ENCODE measurements at regions not wholly inside any gene's neighbourhood (a gene's known extent, or its start where the extent isn't known, plus 50 kb on each side); places are given as distances from the start of the nearest gene placed in this dataset.

- no peak for DNase-seq
These were observed 202.1 kb downstream of the BCL11B start for GRCh38 chr14:99069946-99070345.

- DNase-seq: no peak
These were observed 199.6 kb downstream of the BCL11B start for GRCh38 chr14:99072433-99072832.

- DNase-seq: no peak
These were observed 199.0 kb downstream of the BCL11B start for GRCh38 chr14:99072956-99073355.

- no peak for DNase-seq
These were observed 198.6 kb downstream of the BCL11B start for GRCh38 chr14:99073431-99073830.

DNA sequence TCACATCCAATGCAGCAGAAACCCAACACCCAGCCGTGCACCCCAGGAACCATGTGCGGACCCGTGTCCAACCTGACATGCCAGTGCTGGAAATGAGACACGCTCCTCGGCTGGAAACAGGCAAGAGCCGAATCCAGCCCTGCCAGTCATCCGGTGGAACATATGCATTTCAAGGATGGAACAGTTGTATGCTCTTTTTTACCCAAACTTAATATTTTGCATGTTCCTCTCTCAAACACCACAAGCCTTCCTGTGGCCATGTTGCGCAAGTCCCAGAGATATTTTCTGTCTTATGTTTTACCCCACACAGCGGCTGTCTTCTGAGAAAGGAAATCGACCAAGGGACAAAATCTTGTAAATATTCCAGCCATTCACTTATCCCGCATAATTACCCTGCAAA, 196.9 kb downstream of the BCL11B start:
- no peak for DNase-seq

DNA sequence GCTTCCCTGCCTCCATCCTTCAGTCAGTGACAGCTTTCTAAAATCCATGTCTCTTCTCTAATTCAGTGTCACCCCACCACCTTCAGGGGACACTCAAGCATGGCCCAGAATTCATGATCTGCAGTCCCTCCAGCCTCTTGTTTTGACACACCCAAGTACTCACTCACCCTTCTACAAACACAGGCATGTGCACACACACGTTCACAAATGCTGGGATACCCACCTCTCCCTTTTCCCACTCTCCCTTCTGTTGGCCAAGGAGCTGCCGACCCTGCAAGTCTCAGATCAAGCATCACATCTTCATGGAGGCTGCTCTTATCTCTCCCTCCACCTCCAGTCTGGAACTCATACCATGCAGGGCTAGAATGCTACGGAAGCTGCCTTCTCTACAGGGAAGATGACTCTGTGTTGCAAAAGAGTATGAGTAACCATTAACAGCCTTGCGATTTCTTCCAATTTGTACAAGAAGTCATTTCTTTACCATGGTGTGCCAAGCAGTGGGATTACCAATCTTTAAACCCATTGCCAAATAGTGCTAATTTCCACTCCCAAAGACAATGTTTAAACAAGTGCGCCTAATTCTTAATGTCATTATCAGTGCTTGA, 196.1 kb downstream of the BCL11B start:
- DNase-seq: no peak

DNA sequence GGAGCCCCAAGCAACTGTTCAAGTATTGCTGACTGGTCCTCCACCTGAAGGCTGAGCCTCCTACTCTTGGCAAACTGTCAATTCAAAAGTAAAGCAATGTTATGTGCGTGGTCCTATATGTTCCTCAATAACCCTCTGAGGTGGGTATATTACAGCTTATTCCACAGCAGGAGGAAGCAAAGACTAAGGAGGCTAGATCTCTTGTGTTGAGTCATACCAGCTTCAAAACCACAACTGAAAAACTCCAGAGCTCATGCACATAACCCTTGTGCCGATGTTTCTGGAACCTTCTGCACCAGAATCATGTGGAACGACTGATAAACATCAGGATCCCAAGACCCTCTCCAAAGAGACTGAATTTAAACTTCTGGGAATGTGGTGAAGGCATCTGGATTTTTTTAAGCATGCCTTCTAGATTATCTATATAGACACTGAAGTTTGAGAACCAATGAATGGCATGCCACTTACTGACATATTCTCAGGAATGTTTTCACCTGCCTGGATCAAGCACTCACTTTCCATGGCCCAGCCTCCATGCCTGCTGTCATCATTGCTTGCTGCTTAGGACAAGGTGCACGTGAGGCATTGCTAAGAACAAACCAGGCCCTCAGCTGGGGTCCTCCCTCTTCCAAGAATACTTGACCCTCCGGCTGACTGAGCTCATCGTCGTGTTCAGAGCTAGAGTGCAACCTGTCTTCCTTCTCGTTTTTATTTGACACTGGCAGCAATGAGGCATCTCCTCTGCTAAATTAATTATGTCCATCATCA, 194.7 kb downstream of the BCL11B start:
- DNase-seq: no peak

DNA sequence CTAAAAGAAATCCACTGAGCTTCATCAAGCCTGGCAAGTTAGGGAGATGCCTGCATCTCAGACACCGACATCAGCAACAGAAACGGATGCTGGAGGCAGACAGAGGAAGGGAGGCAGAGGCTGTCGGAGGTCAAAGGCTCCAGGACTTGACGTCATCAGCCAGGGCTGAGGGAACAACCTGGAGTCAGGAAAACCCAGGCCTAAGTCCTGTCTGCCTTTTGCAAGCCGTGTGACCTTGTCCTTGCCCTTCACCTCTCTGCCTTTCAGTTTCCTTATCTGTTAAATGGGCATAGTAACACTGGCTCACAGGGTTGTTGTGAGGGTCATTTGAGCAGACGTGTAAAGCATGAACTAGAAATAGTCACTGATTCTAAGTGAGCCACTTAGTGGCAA, 194.2 kb downstream of the BCL11B start:
- DNase-seq: no peak

DNA sequence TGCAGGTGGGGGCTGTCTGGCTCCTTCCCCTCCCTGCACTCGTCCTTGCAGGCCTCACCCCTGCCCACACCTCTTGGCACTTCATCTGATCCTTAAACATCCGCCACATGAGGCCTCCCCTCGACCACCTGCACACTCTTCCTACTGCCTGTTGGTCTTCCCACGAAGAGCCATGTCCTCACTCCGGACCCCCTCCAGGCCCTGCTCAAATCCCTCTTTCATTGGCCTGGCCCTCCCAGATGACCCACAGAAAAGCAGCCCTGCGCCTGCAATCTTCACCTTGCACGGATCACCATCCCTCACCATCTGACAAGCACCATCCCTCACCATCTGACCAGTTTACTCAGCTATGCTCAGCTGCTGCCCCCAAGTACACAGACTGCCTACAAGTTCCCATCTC, 193.6 kb downstream of the BCL11B start:
- no peak for DNase-seq

- no peak for DNase-seq
These were observed 192.8 kb downstream of the BCL11B start for GRCh38 chr14:99079061-99079727.

GRCh38 chr14:99080306-99080705, 191.7 kb downstream of the BCL11B start:
- no peak for DNase-seq

- no peak for DNase-seq
These were observed 190.7 kb downstream of the BCL11B start for GRCh38 chr14:99081156-99081765.

DNA sequence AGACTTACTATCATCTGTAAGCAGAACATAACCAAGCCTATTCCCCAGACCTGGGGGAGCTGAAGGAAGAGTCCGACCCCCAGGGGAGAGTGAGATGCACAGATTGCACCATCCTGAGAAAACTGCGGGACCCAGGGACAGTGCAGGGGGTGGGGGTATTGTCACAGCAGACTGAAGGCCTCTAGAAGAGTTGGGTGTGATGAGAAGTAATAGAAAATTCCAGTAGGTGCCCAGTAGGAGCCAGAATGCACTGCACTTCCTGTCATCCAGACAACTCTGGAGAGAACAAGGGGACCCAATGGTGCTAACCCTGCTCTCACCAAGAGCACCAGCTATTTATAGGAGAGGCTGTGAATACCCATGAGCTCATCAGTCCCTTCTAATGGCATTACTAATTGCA, 190.1 kb downstream of the BCL11B start:
- no peak for DNase-seq

GRCh38 chr14:99093532-99094517, 178.2 kb downstream of the BCL11B start:
- no peak for DNase-seq

- DNase-seq: no peak
These were observed 177.1 kb downstream of the BCL11B start for GRCh38 chr14:99094901-99095300.

DNA sequence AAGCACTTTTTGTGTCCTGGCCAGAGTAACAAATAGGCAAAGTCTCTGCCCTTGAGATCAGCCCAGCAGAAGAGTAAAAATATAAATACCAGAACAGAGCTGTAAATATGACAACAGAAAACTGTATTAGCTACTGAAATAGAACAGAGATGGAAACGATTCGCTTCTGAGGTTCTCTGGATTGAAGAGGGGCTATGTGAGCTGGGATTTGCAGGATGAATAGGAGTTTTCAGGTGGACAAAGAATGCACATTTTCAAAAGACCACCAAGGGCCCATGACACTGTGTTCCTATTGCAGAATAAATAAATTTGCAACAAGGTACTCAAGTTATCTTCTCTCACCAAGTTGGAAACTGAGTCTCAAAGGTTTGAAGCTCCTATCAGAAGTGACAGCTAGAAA, 176.6 kb downstream of the BCL11B start:
- DNase-seq: no peak

GRCh38 chr14:99098199-99098598, 173.8 kb downstream of the BCL11B start:
- DNase-seq: no peak

DNA sequence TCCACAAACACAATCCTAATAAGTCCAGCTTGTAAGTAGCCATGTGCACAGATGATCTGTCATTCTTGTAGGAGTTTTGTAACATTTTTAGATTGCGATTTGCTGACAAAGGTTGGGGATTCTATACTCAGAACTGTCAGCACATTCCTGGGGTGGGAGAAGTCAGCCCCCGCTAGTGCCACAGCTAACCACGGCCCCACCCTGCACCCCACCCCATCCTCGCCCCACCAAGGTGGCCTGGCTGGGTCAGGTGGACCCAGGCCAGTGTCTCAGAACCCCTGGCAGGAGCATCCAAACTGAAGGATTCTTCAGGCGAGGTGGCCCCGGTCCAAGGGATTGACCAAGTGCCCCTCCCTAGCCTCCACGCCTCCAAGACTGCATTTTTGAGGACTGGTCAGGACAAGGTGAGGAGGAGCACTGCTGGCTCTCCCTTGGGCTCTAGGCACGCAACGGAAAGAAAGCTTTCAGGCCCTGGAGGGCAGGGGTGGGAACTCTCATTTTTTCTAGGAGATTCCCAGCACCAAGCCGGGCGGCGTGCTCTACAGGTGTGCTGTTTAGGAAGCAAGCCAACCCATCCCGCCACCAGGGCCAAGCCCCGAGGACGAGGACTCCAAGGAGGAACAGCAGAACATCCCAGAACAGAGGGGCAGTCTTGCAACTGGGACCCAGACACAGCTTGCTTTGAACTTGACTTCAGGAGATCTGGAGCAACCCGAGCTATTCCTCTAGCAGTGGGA, 172.8 kb downstream of the BCL11B start:
- DNase-seq: no peak

DNA sequence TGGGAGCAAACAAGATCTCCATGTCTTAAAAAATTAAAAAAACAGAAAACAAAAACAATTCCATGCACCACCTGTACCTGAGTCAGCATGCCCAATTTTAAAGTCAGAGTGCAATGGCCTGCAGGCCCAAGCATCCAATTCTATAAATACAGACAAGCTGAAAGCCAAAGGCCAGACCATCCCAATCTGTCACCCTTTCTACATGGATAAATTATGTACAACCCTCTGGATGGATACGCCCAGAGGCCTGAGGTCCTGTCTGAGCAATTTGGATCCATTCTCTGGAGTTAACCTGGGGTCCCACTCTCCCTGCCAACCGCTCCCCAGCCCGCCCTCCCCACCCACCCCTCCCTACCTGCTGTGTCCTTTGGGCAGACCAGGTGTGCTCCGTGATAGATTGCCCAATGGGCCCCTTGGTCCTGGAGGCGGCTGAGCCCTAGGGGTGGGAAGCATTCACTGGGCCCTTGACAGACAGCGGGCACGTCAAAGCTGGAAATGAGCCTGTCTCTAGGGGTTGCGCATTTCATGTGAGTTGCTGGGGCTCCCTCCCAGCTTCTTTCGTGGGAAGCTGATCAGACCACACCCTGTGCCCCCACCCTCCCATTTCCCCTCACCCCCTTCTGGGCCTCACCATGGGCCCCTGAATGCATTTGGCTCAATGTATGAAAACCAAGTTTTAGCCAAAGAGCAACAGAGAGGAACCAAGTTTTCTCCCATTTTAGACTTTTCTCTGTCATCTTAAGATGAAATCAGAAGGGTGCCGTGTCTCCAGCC, 171.3 kb downstream of the BCL11B start:
- DNase-seq: no peak

- DNase-seq: no peak
These were observed 170.0 kb downstream of the BCL11B start for GRCh38 chr14:99101855-99102461.
